ENCODE measurements at regions not wholly inside any gene's neighbourhood (a gene's known extent, or its start where the extent isn't known, plus 50 kb on each side); places are given as distances from the start of the nearest gene placed in this dataset.

GRCh38 chr10:47053081-47053798 lies 142.0 kb downstream of the PTPN20 start:
- Histone ChIP-seq H3K9me3 (no peaks in the 10 kb centered on the region), H3K27me3 (no peaks in the 10 kb centered on the region), H3K4me3 (no peak overlapping the region), H3K36me3 (no peaks in the 10 kb centered on the region), H3K27ac (no peak overlapping the region), H3K4me1 (no peaks in the 10 kb centered on the region)
- no peak for DNase-seq
- intact Hi-C loops (cut with DNase I; ENCODE audit: low total_unique reads): no loop called here
- no peak for TF ChIP-seq POLR2A (IDR thresholded peaks at IDR 0.05)
- TF ChIP-seq CTCF (IDR thresholded peaks at IDR 0.05): no peak

- no peaks in the 10 kb centered on the region for H3K9me3 ChIP-seq
- no peaks in the 10 kb centered on the region for H3K36me3 ChIP-seq
- DNase-seq: no peak
- TF ChIP-seq POLR2A (IDR thresholded peaks at IDR 0.05) (no peak), CTCF (IDR thresholded peaks at IDR 0.05) (no peak)
- no peak overlapping the region for H3K4me3 ChIP-seq
- H3K4me1 ChIP-seq: no peaks in the 10 kb centered on the region
- H3K27me3 ChIP-seq: no peaks in the 10 kb centered on the region
- intact Hi-C loops (cut with DNase I; ENCODE audit: low total_unique reads): no loop called here
- no peak overlapping the region for H3K27ac ChIP-seq
These were observed 143.7 kb downstream of the PTPN20 start for GRCh38 chr10:47054974-47055373.

GRCh38 chr10:47055386-47056246 lies 144.4 kb downstream of the PTPN20 start:
- no peaks in the 10 kb centered on the region for H3K9me3 ChIP-seq
- intact Hi-C loops (cut with DNase I; ENCODE audit: low total_unique reads): no loop called here
- H3K36me3 ChIP-seq: no peaks in the 10 kb centered on the region
- TF ChIP-seq CTCF (IDR thresholded peaks at IDR 0.05): no peak
- TF ChIP-seq POLR2A (IDR thresholded peaks at IDR 0.05): no peak
- H3K27ac ChIP-seq: no peak overlapping the region
- H3K27me3 ChIP-seq: no peaks in the 10 kb centered on the region
- no peak for DNase-seq
- H3K4me1 ChIP-seq: no peaks in the 10 kb centered on the region
- no peak overlapping the region for H3K4me3 ChIP-seq

GRCh38 chr10:47056247-47056510 lies 145.0 kb downstream of the PTPN20 start:
- no peaks in the 10 kb centered on the region for H3K27me3 ChIP-seq
- H3K27ac ChIP-seq: no peak overlapping the region
- H3K36me3 ChIP-seq: no peaks in the 10 kb centered on the region
- H3K4me1 ChIP-seq: no peaks in the 10 kb centered on the region
- no peak overlapping the region for H3K4me3 ChIP-seq
- TF ChIP-seq POLR2A (IDR thresholded peaks at IDR 0.05) (no peak), CTCF (IDR thresholded peaks at IDR 0.05) (no peak)
- H3K9me3 ChIP-seq: no peaks in the 10 kb centered on the region
- intact Hi-C loops (cut with DNase I; ENCODE audit: low total_unique reads): no loop called here
- DNase-seq: no peak

- Histone ChIP-seq H3K27ac (no peak overlapping the region), H3K9me3 (no peaks in the 10 kb centered on the region), H3K4me3 (no peak overlapping the region), H3K4me1 (no peaks in the 10 kb centered on the region), H3K36me3 (no peaks in the 10 kb centered on the region), H3K27me3 (no peaks in the 10 kb centered on the region)
- TF ChIP-seq CTCF (IDR thresholded peaks at IDR 0.05): no peak
- no peak for TF ChIP-seq POLR2A (IDR thresholded peaks at IDR 0.05)
- DNase-seq: no peak
- intact Hi-C loops (cut with DNase I; ENCODE audit: low total_unique reads): no loop called here
These were observed 146.2 kb downstream of the PTPN20 start for GRCh38 chr10:47057471-47057870.
